ENCODE measurements at regions not wholly inside any gene's neighbourhood (a gene's known extent, or its start where the extent isn't known, plus 50 kb on each side); places are given as distances from the start of the nearest gene placed in this dataset.

- Histone ChIP-seq H3K18ac (ENCODE audit: insufficient read length, low read depth, low read length) (no peak overlapping the region), H3K9ac (ENCODE audit: extremely low read depth, insufficient read length, low read length) (no peak overlapping the region), H3K27ac (ENCODE audit: insufficient read length, low read depth, low read length) (no peak overlapping the region), H4K20me1 (ENCODE audit: control insufficient read depth, insufficient read depth, insufficient read length) (no peaks in the 10 kb centered on the region), H3K23ac (ENCODE audit: insufficient read length, low read depth, low read length) (no peak overlapping the region), H3K79me1 (ENCODE audit: insufficient read depth, low read depth, low read length, poor library complexity, severe bottlenecking) (no peaks in the 10 kb centered on the region), H4K5ac (ENCODE audit: insufficient read length, low read depth, low read length) (no peak overlapping the region), H3K4ac (ENCODE audit: low read depth, low read length) (no peak overlapping the region), H2BK12ac (ENCODE audit: insufficient read length, low read depth, low read length) (no peak overlapping the region), H3K27me3 (ENCODE audit: insufficient read depth, low read length) (no peaks in the 10 kb centered on the region), H4K91ac (ENCODE audit: insufficient read length, low read depth, low read length) (no peak overlapping the region), H3K4me2 (ENCODE audit: insufficient read depth, insufficient read length, low read length) (no peak overlapping the region), H2BK120ac (ENCODE audit: low read depth, low read length, poor library complexity, severe bottlenecking) (no peak overlapping the region), H3K23me2 (ENCODE audit: insufficient read length, low read depth, low read length, poor library complexity, severe bottlenecking) (peaks cover 2% of the 10 kb centered on the region), H2BK5ac (ENCODE audit: insufficient read length, low read length) (no peak overlapping the region), H3K56ac (ENCODE audit: insufficient read length, low read depth, low read length) (no peak overlapping the region), H4K8ac (replicated peaks; ENCODE audit: insufficient read length, low read depth, low read length) (no peak overlapping the region), H3K79me2 (ENCODE audit: insufficient read depth, low read length) (no peaks in the 10 kb centered on the region), H3K9me3 (ENCODE audit: control insufficient read depth, low read depth, low read length) (no peaks in the 10 kb centered on the region), H3K14ac (ENCODE audit: insufficient read depth, low read length) (no peak overlapping the region), H2BK15ac (ENCODE audit: low read depth, low read length) (no peak overlapping the region), H2BK20ac (ENCODE audit: low read depth, low read length, poor library complexity, severe bottlenecking) (no peak overlapping the region), H2AFZ (ENCODE audit: low read length) (no peak overlapping the region), H2AK5ac (ENCODE audit: insufficient read length, low read length) (no peak overlapping the region), H3K4me1 (ENCODE audit: insufficient read depth, low read length) (peaks cover 4% of the 10 kb centered on the region; the same call in 1 of the 2 replicates), H3T11ph (ENCODE audit: low read length) (no peak overlapping the region)
- no peak for TF ChIP-seq CTCF (conservative IDR thresholded peaks at IDR 0.05)
- H3K27ac Mint-ChIP-seq, result no peak overlapping the region
- peaks cover 12% of the 10 kb centered on the region in 2 experiments; a peak in 3 of 4 replicates for H3K4me1 Mint-ChIP-seq
- H3K4me3 Mint-ChIP-seq, result no peak overlapping the region; a peak in 1 of 5 replicates
- no peak for DNase-seq
- H3K27me3 Mint-ChIP-seq (ENCODE audit: low read depth), result no peaks in the 10 kb centered on the region; the same call in 1 of the 2 replicates
- peaks cover 7 to 35% (median 33%) of the 10 kb centered on the region in 3 experiments for H3K36me3 Mint-ChIP-seq (ENCODE audit: insufficient read depth in 1 of 3, low read depth in 3 of 3)
- peaks cover 0 to 4% of the 10 kb centered on the region in 2 experiments; a peak in 2 of 5 replicates for H3K9me3 Mint-ChIP-seq
Observed at GRCh38 chr4:75122424-75123014, 189.6 kb downstream of the PARM1 start.

Measured in H9 (cell line).